ENCODE measurements at regions not wholly inside any gene's neighbourhood (a gene's known extent, or its start where the extent isn't known, plus 50 kb on each side); places are given as distances from the start of the nearest gene placed in this dataset.

DNA sequence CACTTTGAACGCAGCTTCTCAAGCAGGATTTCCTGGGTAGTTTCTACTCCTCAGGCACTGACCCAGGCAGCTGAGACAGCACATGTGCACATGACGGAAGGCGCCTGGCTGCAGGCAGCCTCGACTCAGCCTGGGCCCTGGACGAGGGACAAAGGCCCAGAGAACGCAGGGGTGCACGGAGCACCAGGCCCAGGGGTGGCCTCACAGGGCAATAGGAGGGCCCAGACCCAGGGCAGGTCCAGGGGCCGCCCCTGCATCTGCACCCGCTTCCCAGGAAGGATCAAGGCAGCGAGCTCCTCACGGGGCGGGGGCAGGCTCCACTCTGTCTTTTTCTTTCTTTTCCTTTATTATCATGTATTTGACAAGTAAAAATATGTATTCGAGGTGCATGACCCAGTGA, 208.4 kb downstream of the BRD1 start:
- intact Hi-C loops (cut with DNase I) = no loop called here
- DNase-seq (peak in 2 of 5 donors; percentile 14 to 40), ATAC-seq (no peak)
- 85 to 88% (median 87%) methylated on average over 10 to 13 of the region's 13 CpGs for WGBS, 4 donors
- H3K27ac ChIP-seq = no peak overlapping the region
- H3K9me3 ChIP-seq = peaks cover 0 to 18% (median 0%) of the 10 kb centered on the region in 12 donors
- no peaks in the 10 kb centered on the region for H3K36me3 ChIP-seq
- H3K4me3 ChIP-seq = no peak overlapping the region
- no peak for TF ChIP-seq POLR2A (IDR thresholded peaks at IDR 0.05)
- TF ChIP-seq, protein P1, sequence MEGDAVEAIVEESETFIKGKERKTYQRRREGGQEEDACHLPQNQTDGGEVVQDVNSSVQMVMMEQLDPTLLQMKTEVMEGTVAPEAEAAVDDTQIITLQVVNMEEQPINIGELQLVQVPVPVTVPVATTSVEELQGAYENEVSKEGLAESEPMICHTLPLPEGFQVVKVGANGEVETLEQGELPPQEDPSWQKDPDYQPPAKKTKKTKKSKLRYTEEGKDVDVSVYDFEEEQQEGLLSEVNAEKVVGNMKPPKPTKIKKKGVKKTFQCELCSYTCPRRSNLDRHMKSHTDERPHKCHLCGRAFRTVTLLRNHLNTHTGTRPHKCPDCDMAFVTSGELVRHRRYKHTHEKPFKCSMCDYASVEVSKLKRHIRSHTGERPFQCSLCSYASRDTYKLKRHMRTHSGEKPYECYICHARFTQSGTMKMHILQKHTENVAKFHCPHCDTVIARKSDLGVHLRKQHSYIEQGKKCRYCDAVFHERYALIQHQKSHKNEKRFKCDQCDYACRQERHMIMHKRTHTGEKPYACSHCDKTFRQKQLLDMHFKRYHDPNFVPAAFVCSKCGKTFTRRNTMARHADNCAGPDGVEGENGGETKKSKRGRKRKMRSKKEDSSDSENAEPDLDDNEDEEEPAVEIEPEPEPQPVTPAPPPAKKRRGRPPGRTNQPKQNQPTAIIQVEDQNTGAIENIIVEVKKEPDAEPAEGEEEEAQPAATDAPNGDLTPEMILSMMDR (IDR thresholded peaks at IDR 0.05) = no peak
- H3K27me3 ChIP-seq = peaks cover 0 to 9% (median 0%) of the 10 kb centered on the region in 9 donors
- no peaks in the 10 kb centered on the region for H3K4me1 ChIP-seq

DNA sequence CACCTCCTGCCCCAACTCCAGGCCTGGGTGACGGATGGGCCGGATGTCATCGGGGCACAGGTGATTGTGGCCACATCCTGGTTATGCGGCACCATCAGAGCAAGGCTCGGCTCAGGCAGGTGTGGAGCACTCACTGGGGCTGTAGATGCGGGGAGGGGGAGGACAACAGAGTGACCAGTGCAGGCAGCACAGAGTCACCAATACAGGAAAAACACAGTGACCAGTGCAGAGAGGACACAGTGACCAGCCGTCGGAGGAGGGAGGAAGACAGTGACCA, 209.1 kb downstream of the BRD1 start:
- no peak for ATAC-seq
- intact Hi-C loops (cut with DNase I) = no loop called here
- 70 to 86% (median 83%) methylated on average over 8 of the region's 8 CpGs for WGBS, 4 donors

DNA sequence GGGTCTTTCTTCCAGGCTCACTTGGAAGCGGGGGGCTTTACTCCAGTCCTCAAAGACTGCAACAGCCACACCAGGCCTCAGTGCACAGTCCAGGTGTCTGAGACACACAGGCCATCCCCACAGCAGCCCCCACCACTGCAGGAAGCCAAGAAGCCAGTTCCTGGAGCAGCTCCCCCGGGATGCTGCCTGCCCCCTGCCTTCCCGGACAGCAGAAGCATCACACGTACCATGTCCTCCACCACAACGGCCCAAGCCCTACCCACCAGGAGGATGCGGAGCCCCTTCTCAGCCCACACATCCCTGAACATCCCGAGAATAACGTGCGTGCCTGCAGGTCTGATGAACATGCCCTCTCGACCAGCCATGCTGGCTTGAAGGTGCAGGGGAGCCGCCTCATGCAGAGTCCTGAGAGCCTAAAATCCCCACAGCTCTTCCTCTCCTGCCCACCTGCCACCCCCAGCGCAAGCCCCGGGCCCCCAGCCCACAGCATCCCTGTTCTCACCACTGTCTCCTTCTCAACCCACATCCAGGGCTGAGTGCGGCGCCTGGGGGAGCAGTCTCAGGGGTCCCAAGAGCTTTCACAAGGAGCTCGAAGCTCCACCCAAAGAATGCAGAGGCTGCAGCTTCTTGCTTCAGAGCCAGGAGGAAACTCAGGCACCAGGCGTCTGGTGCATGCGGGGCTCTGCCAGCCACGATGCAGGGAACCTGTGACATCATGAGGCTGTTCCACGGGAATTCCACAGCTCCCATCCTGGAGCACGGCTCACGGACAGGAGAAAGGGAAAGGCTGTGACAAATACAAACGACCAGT, 209.6 kb downstream of the BRD1 start:
- no peak for ATAC-seq
- Histone ChIP-seq H3K4me1 (no peaks in the 10 kb centered on the region), H3K36me3 (no peaks in the 10 kb centered on the region), H3K27ac (no peak overlapping the region), H3K9me3 (peaks cover 0 to 31% (median 6%) of the 10 kb centered on the region in 12 donors), H3K27me3 (peaks cover 0 to 9% (median 0%) of the 10 kb centered on the region in 9 donors), H3K4me3 (no peak overlapping the region)
- intact Hi-C loops (cut with DNase I) = no loop called here
- WGBS, 4 donors = 66 to 79% (median 71%) methylated on average over 17 to 23 of the region's 23 CpGs
- DNase-seq = peak in 2 of 5 donors; percentile 24 to 45
- TF ChIP-seq POLR2A (IDR thresholded peaks at IDR 0.05) = no peak
- TF ChIP-seq, protein P1 (IDR thresholded peaks at IDR 0.05) = no peak

More for the DNA sequence above, 209.1 kb downstream of the BRD1 start:
- no peak overlapping the region for H3K4me3 ChIP-seq
- no peak for TF ChIP-seq POLR2A (IDR thresholded peaks at IDR 0.05)
- TF ChIP-seq, protein P1 (IDR thresholded peaks at IDR 0.05) = no peak
- peaks cover 0 to 9% (median 0%) of the 10 kb centered on the region in 9 donors for H3K27me3 ChIP-seq
- H3K9me3 ChIP-seq = peaks cover 0 to 25% (median 1%) of the 10 kb centered on the region in 12 donors
- H3K4me1 ChIP-seq = no peaks in the 10 kb centered on the region
- DNase-seq = peak in 1 of 5 donors; percentile 2
- no peaks in the 10 kb centered on the region for H3K36me3 ChIP-seq
- no peak overlapping the region for H3K27ac ChIP-seq

- peaks cover 0 to 39% (median 12%) of the 10 kb centered on the region in 12 donors for H3K9me3 ChIP-seq
- H3K4me3 ChIP-seq = no peak overlapping the region
- no peak overlapping the region for H3K27ac ChIP-seq
- H3K36me3 ChIP-seq = no peaks in the 10 kb centered on the region
- TF ChIP-seq, protein P1 (IDR thresholded peaks at IDR 0.05) = no peak
- no peak for TF ChIP-seq POLR2A (IDR thresholded peaks at IDR 0.05)
- no peaks in the 10 kb centered on the region for H3K4me1 ChIP-seq
- WGBS, 4 donors = 68 to 80% (median 76%) methylated on average over 5 to 6 of the region's 6 CpGs
- DNase-seq (no peak), ATAC-seq (no peak)
- peaks cover 0 to 9% (median 0%) of the 10 kb centered on the region in 9 donors for H3K27me3 ChIP-seq
- intact Hi-C loops (cut with DNase I) = no loop called here
Observed at GRCh38 chr22:49617264-49617663, 210.4 kb downstream of the BRD1 start.

All from heart left ventricle (tissue), 16 donors.